H9 (cell line): ENCODE measurements at regions not wholly inside any gene's neighbourhood (a gene's known extent, or its start where the extent isn't known, plus 50 kb on each side); places are given as distances from the start of the nearest gene placed in this dataset.

Source experiments
- DNase-seq: peaks from one replicate; pipeline ENCODE4 v3.0.0-alpha.2; 2017
- H2AFZ ChIP-seq: one replicate; pipeline ENCODE4 v1.6.1; 2013; ENCODE audit warnings: mild to moderate bottlenecking, low read length, control low read depth, moderate library complexity
- H2AK5ac ChIP-seq: 2 replicates; pipeline ENCODE4 v1.6.1; 2013; ENCODE audit warnings: low read length, control low read depth, mixed read lengths; ENCODE audit not compliant: insufficient read length
- H2BK120ac ChIP-seq: one replicate; pipeline ENCODE4 v1.6.1; 2013; ENCODE audit warnings: low read depth, mild to moderate bottlenecking, low read length, control low read depth, inconsistent platforms; ENCODE audit not compliant: poor library complexity, severe bottlenecking
- H2BK12ac ChIP-seq: 2 replicates; pipeline ENCODE4 v1.6.1; 2013; ENCODE audit warnings: low read length, control low read depth, mixed read lengths, low read depth; ENCODE audit not compliant: insufficient read length
- H2BK15ac ChIP-seq: 2 replicates; pipeline ENCODE4 v1.6.1; 2013; ENCODE audit warnings: low read depth, low read length, control low read depth
- H2BK20ac ChIP-seq: one replicate; pipeline ENCODE4 v1.6.1; 2013; ENCODE audit warnings: low read depth, mild to moderate bottlenecking, low read length, control low read depth, inconsistent platforms; ENCODE audit not compliant: poor library complexity, severe bottlenecking
- H2BK5ac ChIP-seq: 2 replicates; pipeline ENCODE4 v1.6.1; 2013; ENCODE audit warnings: low read length, control low read depth, mixed read lengths; ENCODE audit not compliant: insufficient read length
- H3K14ac ChIP-seq: 2 replicates; pipeline ENCODE4 v1.6.1; 2013; ENCODE audit warnings: low read length, control low read depth; ENCODE audit not compliant: insufficient read depth
- H3K18ac ChIP-seq: 2 replicates; pipeline ENCODE4 v1.6.1; 2013; ENCODE audit warnings: low read depth, mild to moderate bottlenecking, mixed read lengths, low read length, control low read depth; ENCODE audit not compliant: insufficient read length
- H3K23ac ChIP-seq: 2 replicates; pipeline ENCODE4 v1.6.1; 2013; ENCODE audit warnings: low read length, control low read depth, mixed read lengths, low read depth; ENCODE audit not compliant: insufficient read length
- H3K23me2 ChIP-seq: 2 replicates; pipeline ENCODE4 v1.6.1; 2013; ENCODE audit warnings: low read depth, mild to moderate bottlenecking, mixed read lengths, low read length, control low read depth; ENCODE audit not compliant: insufficient read length, poor library complexity, severe bottlenecking
- H3K27ac ChIP-seq: 2 replicates; pipeline ENCODE4 v1.5.1; 2013; ENCODE audit warnings: low read length, control low read depth, mixed read lengths, low read depth; ENCODE audit not compliant: insufficient read length
- H3K27me3 ChIP-seq: 2 replicates; pipeline ENCODE4 v1.6.1; 2013; ENCODE audit warnings: low read length, control low read depth, inconsistent platforms; ENCODE audit not compliant: insufficient read depth
- H3K4ac ChIP-seq: 2 replicates; pipeline ENCODE4 v1.6.1; 2013; ENCODE audit warnings: low read depth, mild to moderate bottlenecking, control low read depth, inconsistent platforms, low read length, moderate library complexity
- H3K4me1 ChIP-seq: 2 replicates; pipeline ENCODE4 v1.6.1; 2013; ENCODE audit warnings: low read length, control low read depth, inconsistent platforms; ENCODE audit not compliant: insufficient read depth
- H3K4me2 ChIP-seq: 2 replicates; pipeline ENCODE4 v1.6.1; 2013; ENCODE audit warnings: low read length, control low read depth, mixed read lengths; ENCODE audit not compliant: insufficient read length, insufficient read depth
- H3K56ac ChIP-seq: 2 replicates; pipeline ENCODE4 v1.6.1; 2013; ENCODE audit warnings: low read depth, mild to moderate bottlenecking, mixed read lengths, low read length, control low read depth; ENCODE audit not compliant: insufficient read length
- H3K79me1 ChIP-seq: 2 replicates; pipeline ENCODE4 v1.6.1; 2013; ENCODE audit warnings: low read depth, mild to moderate bottlenecking, moderate library complexity, low read length, control low read depth, inconsistent platforms; ENCODE audit not compliant: insufficient read depth, poor library complexity, severe bottlenecking
- H3K79me2 ChIP-seq: 2 replicates; pipeline ENCODE4 v1.6.1; 2013; ENCODE audit warnings: low read length, control low read depth, inconsistent platforms; ENCODE audit not compliant: insufficient read depth
- H3K9ac ChIP-seq: 2 replicates; pipeline ENCODE4 v1.6.1; 2013; ENCODE audit warnings: low read length, control low read depth, mixed read lengths; ENCODE audit not compliant: insufficient read length; ENCODE audit errors: extremely low read depth
- H3K9me3 ChIP-seq: one replicate; pipeline ENCODE4 v1.6.1; 2013; ENCODE audit warnings: low read depth, low read length, inconsistent platforms; ENCODE audit not compliant: control insufficient read depth
- H3T11ph ChIP-seq: one replicate; pipeline ENCODE4 v1.6.1; 2013; ENCODE audit warnings: mild to moderate bottlenecking, low read length, control low read depth, inconsistent platforms
- H4K20me1 ChIP-seq: one replicate; pipeline ENCODE4 v1.6.1; 2013; ENCODE audit not compliant: control insufficient read depth, insufficient read length, insufficient read depth
- H4K5ac ChIP-seq: 2 replicates; pipeline ENCODE4 v1.6.1; 2013; ENCODE audit warnings: low read depth, mild to moderate bottlenecking, mixed read lengths, low read length, control low read depth; ENCODE audit not compliant: insufficient read length
- H4K8ac ChIP-seq: replicated peaks from 2 replicates; pipeline ENCODE4 v1.6.1; 2013; ENCODE audit warnings: low read length, control low read depth, mixed read lengths, low read depth; ENCODE audit not compliant: insufficient read length
- H4K91ac ChIP-seq: 2 replicates; pipeline ENCODE4 v1.6.1; 2013; ENCODE audit warnings: low read depth, mild to moderate bottlenecking, moderate library complexity, mixed read lengths, low read length, control low read depth; ENCODE audit not compliant: insufficient read length
- H3K27ac Mint-ChIP-seq, 3 experiments: 2 replicates in 2 of 3; 3 replicates in 1 of 3; pipeline ENCODE4 v1.8.0; 2020 to 2021; ENCODE audit warnings: mixed read lengths in 3 of 3, mild to moderate bottlenecking in 1 of 3, moderate library complexity in 1 of 3
- H3K27me3 Mint-ChIP-seq: 2 replicates; pipeline ENCODE4 v1.8.0; 2021; ENCODE audit warnings: low read depth, mild to moderate bottlenecking, moderate library complexity, mixed read lengths
- H3K36me3 Mint-ChIP-seq, 3 experiments: 2 replicates in 2 of 3; 3 replicates in 1 of 3; pipeline ENCODE4 v1.8.0; 2020 to 2021; ENCODE audit warnings: low read depth in 3 of 3, mixed read lengths in 3 of 3; ENCODE audit not compliant: insufficient read depth in 1 of 3
- H3K4me1 Mint-ChIP-seq, 2 experiments: 2 replicates each; pipeline ENCODE4 v1.8.0; 2020; ENCODE audit warnings: mixed read lengths in 2 of 2
- H3K4me3 Mint-ChIP-seq, 2 experiments: 2 replicates in 1 of 2; 3 replicates in 1 of 2; pipeline ENCODE4 v1.8.0; 2020 to 2021; ENCODE audit warnings: mild to moderate bottlenecking in 2 of 2, mixed read lengths in 2 of 2, moderate library complexity in 1 of 2
- H3K9me3 Mint-ChIP-seq, 2 experiments: 2 replicates in 1 of 2; 3 replicates in 1 of 2; pipeline ENCODE4 v1.8.0; 2020; ENCODE audit warnings: mild to moderate bottlenecking in 2 of 2, mixed read lengths in 2 of 2, moderate library complexity in 1 of 2
- WGBS: extraction: QIAGEN DNeasy Blood & Tissue Kit; methylation state at CpG from one replicate; pipeline ENCODE4 v1.1.7; 2013; ENCODE audit warnings: missing lambda C conversion rate, low lambda C conversion rate, mixed read lengths; ENCODE audit not compliant: insufficient read length; ENCODE audit errors: extremely low coverage; 5-methylcytosine and 5-hydroxymethylcytosine counted together
- TF ChIP-seq, protein P1 (sequence below): fragments of 200-600 bp; sonication (generic); conservative IDR thresholded peaks from 3 replicates; pipeline ENCODE4 v1.8.0; 2021; ENCODE audit warnings: antibody characterized with exemption, mild to moderate bottlenecking

DNA sequence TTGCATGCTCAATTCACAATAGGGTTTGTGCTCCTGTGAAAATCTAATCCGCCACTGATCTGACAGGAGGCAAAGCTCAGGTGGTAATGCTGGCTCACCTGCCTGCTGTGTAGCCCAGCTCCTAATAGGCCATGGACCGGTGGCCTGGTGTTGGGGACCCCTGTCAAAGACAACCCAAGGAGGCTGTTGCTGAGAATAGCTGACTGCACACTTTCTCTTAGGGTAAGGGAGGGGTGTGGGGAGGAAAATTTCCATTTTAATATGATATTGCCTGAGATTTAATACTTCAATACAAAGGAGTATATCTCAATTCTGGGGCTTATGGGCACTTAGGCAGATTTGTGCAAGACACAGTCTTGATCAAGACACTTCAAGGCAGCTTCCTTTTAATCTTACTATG, 105.8 kb downstream of the ALDH8A1 start:
- no peak for DNase-seq
- no peak overlapping the region for H2BK5ac ChIP-seq
- no peak overlapping the region for H2AK5ac ChIP-seq
- H3K4me1 Mint-ChIP-seq, result peaks cover 0 to 3% of the 10 kb centered on the region in 2 experiments; a peak in 1 of 4 replicates
- H2BK15ac ChIP-seq, result no peak overlapping the region
- no CpG with 5 or more reads among the region's 2 CpGs for WGBS
- no peak overlapping the region for H3K18ac ChIP-seq
- H3K4me1 ChIP-seq, result no peaks in the 10 kb centered on the region
- no peaks in the 10 kb centered on the region for H3K9me3 Mint-ChIP-seq
- H3K56ac ChIP-seq, result no peak overlapping the region
- H3K4ac ChIP-seq, result no peak overlapping the region
- H3K9ac ChIP-seq, result no peak overlapping the region
- no peak overlapping the region for H2BK20ac ChIP-seq
- H3K23ac ChIP-seq, result no peak overlapping the region
- no peak overlapping the region for H2BK12ac ChIP-seq
- no peak overlapping the region for H4K91ac ChIP-seq
- H3K27ac Mint-ChIP-seq, result no peak overlapping the region
- H2BK120ac ChIP-seq, result no peak overlapping the region
- TF ChIP-seq, protein P1, sequence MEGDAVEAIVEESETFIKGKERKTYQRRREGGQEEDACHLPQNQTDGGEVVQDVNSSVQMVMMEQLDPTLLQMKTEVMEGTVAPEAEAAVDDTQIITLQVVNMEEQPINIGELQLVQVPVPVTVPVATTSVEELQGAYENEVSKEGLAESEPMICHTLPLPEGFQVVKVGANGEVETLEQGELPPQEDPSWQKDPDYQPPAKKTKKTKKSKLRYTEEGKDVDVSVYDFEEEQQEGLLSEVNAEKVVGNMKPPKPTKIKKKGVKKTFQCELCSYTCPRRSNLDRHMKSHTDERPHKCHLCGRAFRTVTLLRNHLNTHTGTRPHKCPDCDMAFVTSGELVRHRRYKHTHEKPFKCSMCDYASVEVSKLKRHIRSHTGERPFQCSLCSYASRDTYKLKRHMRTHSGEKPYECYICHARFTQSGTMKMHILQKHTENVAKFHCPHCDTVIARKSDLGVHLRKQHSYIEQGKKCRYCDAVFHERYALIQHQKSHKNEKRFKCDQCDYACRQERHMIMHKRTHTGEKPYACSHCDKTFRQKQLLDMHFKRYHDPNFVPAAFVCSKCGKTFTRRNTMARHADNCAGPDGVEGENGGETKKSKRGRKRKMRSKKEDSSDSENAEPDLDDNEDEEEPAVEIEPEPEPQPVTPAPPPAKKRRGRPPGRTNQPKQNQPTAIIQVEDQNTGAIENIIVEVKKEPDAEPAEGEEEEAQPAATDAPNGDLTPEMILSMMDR, result no peak
- H3K27me3 ChIP-seq, result no peaks in the 10 kb centered on the region
- H3K23me2 ChIP-seq, result no peaks in the 10 kb centered on the region
- H3K27ac ChIP-seq, result no peak overlapping the region
- H4K5ac ChIP-seq, result no peak overlapping the region
- H3K27me3 Mint-ChIP-seq, result no peaks in the 10 kb centered on the region
- H3K14ac ChIP-seq, result no peak overlapping the region
- H3K36me3 Mint-ChIP-seq, result no peaks in the 10 kb centered on the region
- H2AFZ ChIP-seq, result no peak overlapping the region
- no peaks in the 10 kb centered on the region for H3K9me3 ChIP-seq
- no peak overlapping the region for H3K4me3 Mint-ChIP-seq
- H3K4me2 ChIP-seq, result no peak overlapping the region
- H3T11ph ChIP-seq, result no peak overlapping the region
- H3K79me2 ChIP-seq, result no peaks in the 10 kb centered on the region
- H4K8ac ChIP-seq, result no peak overlapping the region
- no peaks in the 10 kb centered on the region for H3K79me1 ChIP-seq
- H4K20me1 ChIP-seq, result no peaks in the 10 kb centered on the region
